Fibroblast of pulmonary artery (primary cell): ENCODE measurements at regions not wholly inside any gene's neighbourhood (a gene's known extent, or its start where the extent isn't known, plus 50 kb on each side); places are given as distances from the start of the nearest gene placed in this dataset.

ENCODE experiments used
- DNase-seq: peaks from one replicate; pipeline ENCODE4 v3.0.0-alpha.2; 2010; ENCODE audit warnings: low read depth
- H3K4me3 ChIP-seq: replicated peaks from 2 replicates; pipeline ENCODE4 v1.5.1; 2011; ENCODE audit warnings: low read depth, mild to moderate bottlenecking, control low read depth, low read length, moderate library complexity
- TF ChIP-seq, protein P1 (sequence below): IDR thresholded peaks from 2 replicates; pipeline ENCODE4 v1.5.1; 2011; ENCODE audit warnings: mild to moderate bottlenecking, control low read depth, low read length, inconsistent platforms; ENCODE audit errors: missing control alignments

DNA sequence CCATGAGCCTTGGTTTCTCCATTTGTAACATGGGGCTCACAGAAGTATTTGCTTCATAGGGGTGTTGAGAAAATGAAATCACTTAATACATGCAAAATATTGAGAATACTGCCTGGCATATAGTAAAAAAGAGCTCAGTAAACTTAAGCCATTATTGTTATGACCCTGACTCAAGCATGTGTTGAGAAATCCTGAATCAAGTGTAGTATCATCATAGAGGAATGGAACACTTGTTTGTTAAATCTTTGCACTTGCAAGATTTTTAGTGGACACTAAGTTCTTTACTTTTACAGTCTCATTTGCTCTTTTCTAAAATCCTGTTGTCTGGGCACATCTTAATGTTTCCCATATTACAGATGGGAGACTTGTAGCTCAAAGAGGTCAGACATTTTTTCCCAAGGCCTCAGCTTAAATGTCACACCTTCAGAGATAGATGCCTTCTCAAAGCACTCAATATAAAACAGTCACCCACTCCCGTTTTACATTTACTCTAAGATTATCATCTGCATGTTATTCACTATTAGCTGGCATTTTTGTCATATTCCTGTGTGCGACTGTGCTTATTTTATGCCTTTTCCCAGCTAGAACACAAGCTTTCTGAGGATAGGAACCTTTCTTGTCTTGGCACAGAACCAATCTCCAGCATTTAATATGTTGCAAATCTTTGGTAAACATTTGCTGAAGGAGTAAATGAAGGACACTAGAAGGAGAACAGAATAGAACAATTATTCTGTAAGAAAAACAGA lies 250.0 kb upstream of the TNC start:
- peak; percentile 8 for DNase-seq

DNA sequence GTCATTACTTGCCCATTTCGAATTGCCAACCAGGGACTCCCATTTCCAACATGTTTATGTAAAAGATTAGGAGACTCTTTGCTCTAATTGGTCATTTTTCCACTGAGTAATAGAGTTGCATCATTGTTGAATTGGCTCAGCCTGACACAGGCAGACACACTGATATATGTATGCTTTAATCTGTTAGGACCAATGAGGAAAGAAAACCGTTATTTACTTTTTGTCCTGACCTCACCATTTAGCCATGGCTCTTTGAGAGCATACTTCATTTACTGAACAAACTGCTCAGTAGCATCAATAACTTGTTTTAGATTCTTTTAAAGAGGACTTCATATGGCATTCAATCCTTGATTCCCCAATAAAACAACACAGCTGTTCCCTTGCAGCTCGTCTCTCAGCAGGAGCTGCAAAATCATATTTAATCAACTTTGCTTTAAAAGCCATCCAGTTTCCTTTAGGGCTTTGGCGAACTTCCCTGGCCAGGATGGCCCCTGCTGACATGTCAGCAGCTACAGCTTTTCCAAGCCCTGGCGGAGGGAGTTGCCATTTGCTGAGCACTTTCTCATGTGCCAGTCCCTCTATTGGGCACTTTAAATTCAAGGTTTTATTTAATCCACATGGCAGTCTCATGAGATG lies 251.5 kb upstream of the TNC start:
- no peak overlapping the region for H3K4me3 ChIP-seq
- TF ChIP-seq, protein P1, sequence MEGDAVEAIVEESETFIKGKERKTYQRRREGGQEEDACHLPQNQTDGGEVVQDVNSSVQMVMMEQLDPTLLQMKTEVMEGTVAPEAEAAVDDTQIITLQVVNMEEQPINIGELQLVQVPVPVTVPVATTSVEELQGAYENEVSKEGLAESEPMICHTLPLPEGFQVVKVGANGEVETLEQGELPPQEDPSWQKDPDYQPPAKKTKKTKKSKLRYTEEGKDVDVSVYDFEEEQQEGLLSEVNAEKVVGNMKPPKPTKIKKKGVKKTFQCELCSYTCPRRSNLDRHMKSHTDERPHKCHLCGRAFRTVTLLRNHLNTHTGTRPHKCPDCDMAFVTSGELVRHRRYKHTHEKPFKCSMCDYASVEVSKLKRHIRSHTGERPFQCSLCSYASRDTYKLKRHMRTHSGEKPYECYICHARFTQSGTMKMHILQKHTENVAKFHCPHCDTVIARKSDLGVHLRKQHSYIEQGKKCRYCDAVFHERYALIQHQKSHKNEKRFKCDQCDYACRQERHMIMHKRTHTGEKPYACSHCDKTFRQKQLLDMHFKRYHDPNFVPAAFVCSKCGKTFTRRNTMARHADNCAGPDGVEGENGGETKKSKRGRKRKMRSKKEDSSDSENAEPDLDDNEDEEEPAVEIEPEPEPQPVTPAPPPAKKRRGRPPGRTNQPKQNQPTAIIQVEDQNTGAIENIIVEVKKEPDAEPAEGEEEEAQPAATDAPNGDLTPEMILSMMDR: no peak
- peak; percentile 58 for DNase-seq

More for the DNA sequence above, 250.0 kb upstream of the TNC start:
- no peak overlapping the region for H3K4me3 ChIP-seq
- TF ChIP-seq, protein P1: no peak

DNA sequence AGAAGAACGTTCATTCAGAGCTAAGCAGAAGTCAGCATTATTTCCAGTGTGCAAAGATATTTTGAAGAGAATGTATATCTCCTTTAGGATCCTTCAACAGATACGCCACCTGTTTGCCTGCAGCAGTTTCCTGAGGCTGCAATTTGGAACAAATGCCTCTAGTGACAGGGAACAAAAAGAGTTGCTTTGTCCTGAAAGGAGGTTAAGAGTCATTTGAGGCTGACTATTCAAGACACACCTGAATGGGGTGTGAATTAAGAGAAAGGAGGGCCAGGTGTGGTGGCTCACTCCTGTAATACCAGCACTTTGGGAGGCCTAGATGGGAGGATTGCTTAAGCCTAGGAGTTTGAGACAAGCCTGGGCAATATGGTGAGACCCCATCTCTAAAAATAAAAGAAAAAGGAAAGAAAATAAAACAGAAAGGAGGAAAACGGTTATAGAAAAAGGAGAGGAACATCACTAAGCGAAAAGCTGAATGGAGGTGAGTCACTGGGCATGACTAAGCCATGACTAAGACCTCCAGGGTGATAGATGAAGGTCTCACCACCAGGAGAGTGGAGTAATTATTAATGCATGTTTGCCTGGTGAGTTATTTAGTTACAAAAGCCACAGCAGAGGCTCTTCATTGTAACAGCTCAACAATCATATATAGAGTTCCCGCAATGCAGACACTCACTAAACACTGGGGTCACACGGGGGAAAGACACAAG lies 255.2 kb upstream of the TNC start:
- H3K4me3 ChIP-seq: no peak overlapping the region
- DNase-seq: peak; percentile 82
- TF ChIP-seq, protein P1: no peak

DNA sequence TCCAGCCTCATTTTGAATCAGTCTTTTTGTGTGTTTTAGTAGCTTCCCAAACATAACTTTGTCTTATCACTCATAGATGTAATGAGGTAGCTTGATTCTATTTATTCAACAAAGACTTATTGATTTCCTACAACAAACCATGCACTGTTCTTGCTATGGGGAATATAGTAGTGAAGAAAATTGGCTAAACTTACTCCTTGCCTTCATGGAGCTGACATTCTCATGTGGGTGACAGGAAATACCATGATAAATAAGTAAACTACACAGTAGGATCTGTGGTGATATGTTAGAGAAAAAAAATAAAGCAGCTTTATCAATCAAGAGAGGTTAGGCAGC lies 255.7 kb upstream of the TNC start:
- no peak overlapping the region for H3K4me3 ChIP-seq
- TF ChIP-seq, protein P1: no peak
- no peak for DNase-seq

DNA sequence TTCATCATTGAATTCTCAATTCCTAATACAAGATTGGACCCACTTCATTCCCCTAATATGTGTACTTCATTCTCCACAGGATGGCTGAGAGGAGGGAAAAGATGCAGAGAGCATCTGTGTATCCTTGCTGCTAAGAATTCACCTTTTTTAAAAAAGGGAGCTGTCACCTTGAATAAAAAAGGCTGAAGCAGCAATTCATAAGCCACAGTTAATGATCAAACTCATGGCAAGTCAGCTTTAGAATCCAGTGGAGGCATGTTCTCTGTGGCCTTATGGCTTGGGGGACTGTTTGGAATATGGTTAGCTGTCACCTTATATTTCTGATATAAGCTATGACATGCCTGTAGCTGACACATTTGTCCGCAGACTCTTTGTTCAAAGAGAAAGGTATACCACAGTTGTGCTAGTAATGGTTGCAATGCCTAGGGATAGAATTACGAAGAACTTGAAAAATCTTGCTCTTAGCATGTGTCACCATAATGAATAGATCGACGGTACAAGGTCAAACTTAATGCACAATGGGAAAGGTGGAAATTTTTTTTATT lies 256.8 kb upstream of the TNC start:
- DNase-seq: no peak
- TF ChIP-seq, protein P1: no peak

DNA sequence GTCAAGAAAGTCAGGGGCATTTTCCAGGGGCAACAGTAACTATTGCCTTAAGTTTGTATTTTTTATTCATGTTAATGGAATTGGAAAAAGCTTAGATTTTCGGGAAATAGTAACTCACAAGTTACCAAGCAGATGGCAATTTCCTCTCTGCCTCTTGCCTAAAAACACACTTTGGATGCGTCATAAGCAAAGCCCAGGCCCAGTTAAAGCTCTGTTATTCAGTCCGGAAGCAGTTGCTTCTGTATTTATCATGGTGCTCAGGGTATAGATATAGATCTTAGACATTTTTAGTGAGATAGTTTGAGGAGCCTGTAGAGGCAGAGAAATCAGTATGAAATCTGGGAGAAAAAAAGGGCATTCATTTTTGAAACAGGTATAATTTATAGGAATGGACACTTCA lies 260.3 kb upstream of the TNC start:
- no peak for DNase-seq

More for the DNA sequence above, 256.8 kb upstream of the TNC start:
- no peak overlapping the region for H3K4me3 ChIP-seq

More for the DNA sequence above, 260.3 kb upstream of the TNC start:
- H3K4me3 ChIP-seq: no peak overlapping the region
- TF ChIP-seq, protein P1: no peak
